Liver (tissue), 9 donors: ENCODE measurements at regions not wholly inside any gene's neighbourhood (a gene's known extent, or its start where the extent isn't known, plus 50 kb on each side); places are given as distances from the start of the nearest gene placed in this dataset. TPM values are rescaled to one million over a fixed set of nuclear protein-coding genes. Genes with fewer than 3 reads are reported as not detected.

ENCODE experiments used
- DNase-seq: peaks from one replicate; pipeline ENCODE4 v3.0.0-alpha.2; 2017; ENCODE audit warnings: low spot score
- H3K27ac ChIP-seq, 2 donors: one replicate each; pipeline ENCODE4 v1.7.0; 2013; ENCODE audit warnings: inconsistent platforms in 2 of 2, low read length in 2 of 2, control low read depth in 1 of 2, low read depth in 1 of 2, mild to moderate bottlenecking in 1 of 2
- H3K27me3 ChIP-seq, 4 donors: one replicate each; pipeline versions ENCODE4 v1.6.1 to v1.7.0; 2013; ENCODE audit warnings: low read length in 3 of 4, inconsistent platforms in 1 of 4, mild to moderate bottlenecking in 1 of 4, moderate library complexity in 1 of 4; ENCODE audit not compliant: control insufficient read depth in 4 of 4, insufficient read depth in 4 of 4
- H3K36me3 ChIP-seq, 4 donors: one replicate each; pipeline versions ENCODE4 v1.6.1 to v1.7.0; 2013; ENCODE audit warnings: low read length in 3 of 4, mild to moderate bottlenecking in 3 of 4, low read depth in 1 of 4, moderate library complexity in 1 of 4; ENCODE audit not compliant: control insufficient read depth in 4 of 4, insufficient read depth in 3 of 4
- H3K4me1 ChIP-seq, 4 donors: one replicate each; pipeline versions ENCODE4 v1.6.1 to v1.7.0; 2013; ENCODE audit warnings: low read length in 3 of 4, mild to moderate bottlenecking in 3 of 4, moderate library complexity in 1 of 4; ENCODE audit not compliant: control insufficient read depth in 4 of 4, insufficient read depth in 4 of 4
- H3K4me3 ChIP-seq, 3 donors: one replicate each; pipeline versions ENCODE4 v1.6.1 to v1.7.0; 2013; ENCODE audit warnings: low read length in 3 of 3, control low read depth in 1 of 3, low read depth in 1 of 3, mild to moderate bottlenecking in 1 of 3
- H3K9ac ChIP-seq, 2 donors: one replicate each; pipeline ENCODE4 v1.7.0; 2013; ENCODE audit warnings: low read length in 2 of 2, mild to moderate bottlenecking in 2 of 2, moderate library complexity in 2 of 2, control low read depth in 1 of 2, low read depth in 1 of 2
- H3K9me3 ChIP-seq, 4 donors: one replicate each; pipeline versions ENCODE4 v1.6.1 to v1.7.0; 2013; ENCODE audit warnings: low read length in 3 of 4; ENCODE audit not compliant: control insufficient read depth in 4 of 4
- ATF3 ChIP-seq: IDR thresholded peaks from 2 replicates; pipeline ENCODE4 v1.6.1; 2016; ENCODE audit warnings: antibody characterized with exemption
- CTCF ChIP-seq: fragments of 150-350 bp; IDR thresholded peaks from 2 replicates; pipeline ENCODE4 v1.5.1; 2017; ENCODE audit warnings: improper control_type of control experiment, low read depth, low read length; ENCODE audit not compliant: missing input control
- EGR1 ChIP-seq, 2 donors: IDR thresholded peaks; 2 replicates each; pipeline ENCODE4 v1.6.1; 2016 to 2018; ENCODE audit warnings: antibody characterized with exemption in 2 of 2, low read depth in 2 of 2
- FOXA1 ChIP-seq: IDR thresholded peaks from 2 replicates; pipeline ENCODE4 v1.6.1; 2016; ENCODE audit warnings: antibody characterized with exemption
- FOXA2 ChIP-seq: IDR thresholded peaks from 2 replicates; pipeline ENCODE4 v1.6.1; 2016; ENCODE audit warnings: antibody characterized with exemption
- GABPA ChIP-seq, 2 donors: IDR thresholded peaks in 1 of 2; conservative IDR thresholded peaks in 1 of 2; 2 replicates each; pipeline ENCODE4 v1.6.1; 2016; ENCODE audit warnings: antibody characterized with exemption in 2 of 2, mild to moderate bottlenecking in 1 of 2, moderate library complexity in 1 of 2
- HNF4A ChIP-seq, 2 donors: conservative IDR thresholded peaks; 2 replicates each; pipeline ENCODE4 v1.6.1; 2016; ENCODE audit warnings: antibody characterized with exemption in 2 of 2, mild to moderate bottlenecking in 2 of 2
- HNF4G ChIP-seq: IDR thresholded peaks from 2 replicates; pipeline ENCODE4 v1.6.1; 2016; ENCODE audit warnings: antibody characterized with exemption
- JUND ChIP-seq, 2 donors: IDR thresholded peaks; 2 replicates each; pipeline ENCODE4 v1.6.1; 2016; ENCODE audit warnings: antibody characterized with exemption in 2 of 2
- MAX ChIP-seq: IDR thresholded peaks from 2 replicates; pipeline ENCODE4 v1.6.1; 2016; ENCODE audit warnings: antibody characterized with exemption
- NR2F2 ChIP-seq: IDR thresholded peaks from 2 replicates; pipeline ENCODE4 v1.6.1; 2016; ENCODE audit warnings: antibody characterized with exemption
- RAD21 ChIP-seq, 2 donors: IDR thresholded peaks; 2 replicates each; pipeline ENCODE4 v1.6.1; 2016; ENCODE audit warnings: antibody characterized with exemption in 2 of 2, mild to moderate bottlenecking in 2 of 2
- REST ChIP-seq: IDR thresholded peaks from 2 replicates; pipeline ENCODE4 v1.6.1; 2016; ENCODE audit warnings: antibody characterized with exemption, mild to moderate bottlenecking
- RXRA ChIP-seq, 2 donors: IDR thresholded peaks; 2 replicates each; pipeline ENCODE4 v1.6.1; 2017 to 2018; ENCODE audit warnings: antibody characterized with exemption in 2 of 2, mild to moderate bottlenecking in 1 of 2
- SP1 ChIP-seq: IDR thresholded peaks from 2 replicates; pipeline ENCODE4 v1.6.1; 2018; ENCODE audit warnings: antibody characterized with exemption, mild to moderate bottlenecking
- TAF1 ChIP-seq: conservative IDR thresholded peaks from 2 replicates; pipeline ENCODE4 v1.6.1; 2016; ENCODE audit warnings: antibody characterized with exemption, mild to moderate bottlenecking
- YY1 ChIP-seq: IDR thresholded peaks from 2 replicates; pipeline ENCODE4 v1.6.1; 2016; ENCODE audit warnings: antibody characterized with exemption, mild to moderate bottlenecking
- ZBTB33 ChIP-seq: IDR thresholded peaks from 2 replicates; pipeline ENCODE4 v1.6.1; 2016; ENCODE audit warnings: antibody characterized with exemption
- WGBS: extraction: QIAGEN DNeasy Blood & Tissue Kit; methylation state at CpG from one replicate; pipeline ENCODE4 v1.1.7; 2013; 5-methylcytosine and 5-hydroxymethylcytosine counted together
- small RNA-seq: library from RNA; depleted of rRNA; stranded (forward); fragments of <200 nt; gene quantifications from one replicate; pipeline ENCODE3, GENCODE V24; 2014
- donor health status: healthy.
- donor health status: healthy.
- donor health status: healthy.
- donor health status: healthy.
- donor health status: healthy.

- peaks cover 0 to 2% (median 0%) of the 10 kb centered on the region in 4 donors for H3K4me1 ChIP-seq
- no peak overlapping the region for H3K9ac ChIP-seq
- TF ChIP-seq TAF1 (no peak), FOXA2 (no peak), EGR1 (IDR thresholded peaks at IDR 0.05; ENCODE audit: low read depth in 2 of 2) (no peak), CTCF (no peak), JUND (IDR thresholded peaks at IDR 0.05) (no peak), GABPA (IDR thresholded peaks at IDR 0.05 in 1 of 2, conservative IDR thresholded peaks at IDR 0.05 in 1 of 2) (no peak), RXRA (IDR thresholded peaks at IDR 0.05) (no peak), ZBTB33 (no peak), ATF3 (no peak), NR2F2 (no peak), YY1 (no peak), SP1 (no peak), REST (no peak), MAX (no peak), FOXA1 (no peak), HNF4G (no peak), HNF4A (conservative IDR thresholded peaks at IDR 0.05) (no peak), RAD21 (IDR thresholded peaks at IDR 0.05) (no peak)
- no peaks in the 10 kb centered on the region for H3K27me3 ChIP-seq
- H3K4me3 ChIP-seq = no peak overlapping the region
- H3K27ac ChIP-seq = no peak overlapping the region
- no peak for DNase-seq
- no peaks in the 10 kb centered on the region for H3K9me3 ChIP-seq
- 73% methylated on average over 3 of the region's 3 CpGs for WGBS
- no peaks in the 10 kb centered on the region for H3K36me3 ChIP-seq
Measured at GRCh38 chr2:88236666-88237065, 66.5 kb downstream of the THNSL2 start.

Small RNA genes in the stretch of these regions (small RNA-seq; reads per million reads assigned to genes)
- gene RF00026 (not detected), gene RNU6-1168P (not detected)
